ENCODE measurements at regions not wholly inside any gene's neighbourhood (a gene's known extent, or its start where the extent isn't known, plus 50 kb on each side); places are given as distances from the start of the nearest gene placed in this dataset.

DNA sequence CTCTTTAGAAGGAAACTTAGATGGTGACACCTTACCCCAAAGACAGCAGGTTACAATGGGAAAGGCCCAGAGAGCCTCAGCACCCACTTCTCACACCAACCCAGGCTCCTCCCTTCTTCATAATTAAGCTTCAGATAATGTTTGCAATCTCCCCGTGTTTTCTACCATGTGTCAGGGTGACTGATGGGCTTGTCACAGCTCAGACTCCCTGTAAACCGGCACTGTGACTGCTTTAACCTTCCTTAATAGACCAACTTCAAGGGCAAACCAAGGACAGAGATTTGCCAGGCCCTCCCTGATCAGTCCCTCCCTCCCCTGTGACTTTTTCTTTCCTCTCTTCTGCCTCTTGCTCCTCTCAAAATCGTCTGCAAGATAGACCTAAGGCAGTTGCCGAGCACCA is 760.6 kb upstream of the EEF2KMT start:
- 19% methylated on average over 4 of the region's 4 CpGs for WGBS
- Histone ChIP-seq H3K4me3 (no peak overlapping the region), H3K4me1 (replicated peaks) (no peaks in the 10 kb centered on the region), H3K27ac (no peak overlapping the region), H3K36me3 (no peaks in the 10 kb centered on the region), H3K9me3 (no peaks in the 10 kb centered on the region), H3K27me3 (replicated peaks; ENCODE audit: insufficient read depth) (no peaks in the 10 kb centered on the region)
- TF ChIP-seq POLR2A (IDR thresholded peaks at IDR 0.05) (no peak), POLR2AphosphoS5 (IDR thresholded peaks at IDR 0.05) (no peak)
- TF ChIP-seq, protein P1, sequence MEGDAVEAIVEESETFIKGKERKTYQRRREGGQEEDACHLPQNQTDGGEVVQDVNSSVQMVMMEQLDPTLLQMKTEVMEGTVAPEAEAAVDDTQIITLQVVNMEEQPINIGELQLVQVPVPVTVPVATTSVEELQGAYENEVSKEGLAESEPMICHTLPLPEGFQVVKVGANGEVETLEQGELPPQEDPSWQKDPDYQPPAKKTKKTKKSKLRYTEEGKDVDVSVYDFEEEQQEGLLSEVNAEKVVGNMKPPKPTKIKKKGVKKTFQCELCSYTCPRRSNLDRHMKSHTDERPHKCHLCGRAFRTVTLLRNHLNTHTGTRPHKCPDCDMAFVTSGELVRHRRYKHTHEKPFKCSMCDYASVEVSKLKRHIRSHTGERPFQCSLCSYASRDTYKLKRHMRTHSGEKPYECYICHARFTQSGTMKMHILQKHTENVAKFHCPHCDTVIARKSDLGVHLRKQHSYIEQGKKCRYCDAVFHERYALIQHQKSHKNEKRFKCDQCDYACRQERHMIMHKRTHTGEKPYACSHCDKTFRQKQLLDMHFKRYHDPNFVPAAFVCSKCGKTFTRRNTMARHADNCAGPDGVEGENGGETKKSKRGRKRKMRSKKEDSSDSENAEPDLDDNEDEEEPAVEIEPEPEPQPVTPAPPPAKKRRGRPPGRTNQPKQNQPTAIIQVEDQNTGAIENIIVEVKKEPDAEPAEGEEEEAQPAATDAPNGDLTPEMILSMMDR (IDR thresholded peaks at IDR 0.05) = no peak
- intact Hi-C loops (cut with DNase I) = no loop called here
- no peak for DNase-seq (ENCODE audit: low spot score)

DNA sequence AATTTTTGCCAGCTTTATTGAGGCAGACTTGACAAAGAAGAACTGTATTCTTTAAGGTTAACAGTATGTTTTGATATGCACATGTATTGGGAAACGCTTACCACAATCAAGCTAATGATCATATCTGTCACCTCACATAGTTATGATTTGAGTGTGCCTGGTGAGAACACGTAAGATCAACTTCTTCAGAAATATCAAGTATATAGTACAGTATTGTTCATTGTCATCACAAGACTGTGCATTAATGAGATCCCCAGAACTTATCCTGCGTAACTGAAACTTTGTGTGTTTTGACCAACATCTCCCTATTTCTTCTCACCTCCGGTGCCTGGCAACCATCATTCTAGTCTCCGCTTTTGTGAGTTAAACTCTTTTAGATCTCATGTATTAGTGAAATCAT is 756.4 kb upstream of the EEF2KMT start:
- Histone ChIP-seq H3K9me3 (no peaks in the 10 kb centered on the region), H3K27ac (no peak overlapping the region), H3K4me1 (replicated peaks) (no peaks in the 10 kb centered on the region), H3K36me3 (no peaks in the 10 kb centered on the region), H3K27me3 (replicated peaks; ENCODE audit: insufficient read depth) (no peaks in the 10 kb centered on the region), H3K4me3 (no peak overlapping the region)
- DNase-seq (ENCODE audit: low spot score) = no peak
- intact Hi-C loops (cut with DNase I) = no loop called here
- no peak for TF ChIP-seq POLR2A (IDR thresholded peaks at IDR 0.05)
- TF ChIP-seq POLR2AphosphoS5 (IDR thresholded peaks at IDR 0.05) = no peak
- TF ChIP-seq, protein P1 (IDR thresholded peaks at IDR 0.05) = no peak
- 86% methylated on average over 5 of the region's 5 CpGs for WGBS

DNA sequence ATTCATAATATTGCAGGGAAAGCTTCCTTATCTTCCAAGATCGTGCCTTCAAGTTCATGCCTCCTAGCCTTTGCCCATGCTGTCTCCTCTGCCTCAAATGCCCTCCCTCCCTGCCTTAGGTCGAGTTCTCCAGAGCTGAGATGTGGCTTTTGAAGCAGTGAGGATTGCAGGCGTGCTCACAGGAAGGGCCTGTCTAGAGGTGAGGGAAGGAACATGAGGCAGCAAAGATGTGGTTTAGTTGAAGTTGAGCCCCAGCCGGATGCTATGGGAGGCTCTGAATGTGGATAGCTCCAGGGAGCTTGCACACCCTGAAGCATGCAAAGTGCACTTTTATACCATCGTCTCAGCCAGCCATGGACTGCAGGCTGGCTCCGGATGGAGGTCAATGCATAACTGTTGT is 754.6 kb upstream of the EEF2KMT start:
- Histone ChIP-seq H3K36me3 (no peaks in the 10 kb centered on the region), H3K27me3 (replicated peaks; ENCODE audit: insufficient read depth) (no peaks in the 10 kb centered on the region), H3K27ac (no peak overlapping the region), H3K9me3 (no peaks in the 10 kb centered on the region), H3K4me1 (replicated peaks) (no peaks in the 10 kb centered on the region), H3K4me3 (no peak overlapping the region)
- TF ChIP-seq POLR2A (IDR thresholded peaks at IDR 0.05) = no peak
- no peak for TF ChIP-seq POLR2AphosphoS5 (IDR thresholded peaks at IDR 0.05)
- TF ChIP-seq, protein P1 (IDR thresholded peaks at IDR 0.05) = no peak
- intact Hi-C loops (cut with DNase I) = no loop called here
- no peak for DNase-seq (ENCODE audit: low spot score)
- WGBS = 65% methylated on average over 6 of the region's 6 CpGs

DNA sequence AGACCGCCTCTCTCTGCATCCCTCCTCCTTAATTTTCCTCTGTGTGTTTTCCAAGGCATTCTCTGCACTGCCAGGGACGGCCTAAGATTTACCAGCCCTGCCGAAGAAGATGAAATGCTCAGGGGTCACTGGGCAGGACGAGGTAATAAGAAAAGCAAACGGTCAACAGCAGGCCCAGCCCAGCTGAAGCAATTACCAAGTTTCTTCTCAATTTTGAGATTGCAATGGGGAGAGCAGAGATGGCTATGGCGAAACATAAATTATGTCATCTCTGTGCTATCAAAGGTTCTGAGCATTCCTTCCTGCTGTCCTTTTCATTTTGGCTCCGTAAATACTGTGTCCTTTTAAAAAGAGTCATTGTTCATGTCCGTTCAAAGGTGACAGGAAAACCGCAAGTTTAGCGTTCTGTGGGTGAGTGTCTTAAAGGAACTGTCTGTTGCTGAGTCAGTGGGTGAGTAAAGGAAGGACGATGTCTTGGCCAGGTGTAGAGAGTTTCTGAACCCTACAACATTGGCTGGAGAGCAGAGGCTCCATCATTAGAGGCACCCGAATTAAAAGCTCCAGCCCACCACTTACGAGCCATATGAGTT is 753.9 kb upstream of the EEF2KMT start:
- no peaks in the 10 kb centered on the region for H3K36me3 ChIP-seq
- TF ChIP-seq POLR2A (IDR thresholded peaks at IDR 0.05) = no peak
- no peak for DNase-seq (ENCODE audit: low spot score)
- no peak overlapping the region for H3K27ac ChIP-seq
- no peaks in the 10 kb centered on the region for H3K9me3 ChIP-seq
- H3K4me1 ChIP-seq (replicated peaks) = no peaks in the 10 kb centered on the region
- no peak overlapping the region for H3K4me3 ChIP-seq
- H3K27me3 ChIP-seq (replicated peaks; ENCODE audit: insufficient read depth) = no peaks in the 10 kb centered on the region
- intact Hi-C loops (cut with DNase I) = no loop called here
- WGBS = 30% methylated on average over 13 of the region's 13 CpGs

DNA sequence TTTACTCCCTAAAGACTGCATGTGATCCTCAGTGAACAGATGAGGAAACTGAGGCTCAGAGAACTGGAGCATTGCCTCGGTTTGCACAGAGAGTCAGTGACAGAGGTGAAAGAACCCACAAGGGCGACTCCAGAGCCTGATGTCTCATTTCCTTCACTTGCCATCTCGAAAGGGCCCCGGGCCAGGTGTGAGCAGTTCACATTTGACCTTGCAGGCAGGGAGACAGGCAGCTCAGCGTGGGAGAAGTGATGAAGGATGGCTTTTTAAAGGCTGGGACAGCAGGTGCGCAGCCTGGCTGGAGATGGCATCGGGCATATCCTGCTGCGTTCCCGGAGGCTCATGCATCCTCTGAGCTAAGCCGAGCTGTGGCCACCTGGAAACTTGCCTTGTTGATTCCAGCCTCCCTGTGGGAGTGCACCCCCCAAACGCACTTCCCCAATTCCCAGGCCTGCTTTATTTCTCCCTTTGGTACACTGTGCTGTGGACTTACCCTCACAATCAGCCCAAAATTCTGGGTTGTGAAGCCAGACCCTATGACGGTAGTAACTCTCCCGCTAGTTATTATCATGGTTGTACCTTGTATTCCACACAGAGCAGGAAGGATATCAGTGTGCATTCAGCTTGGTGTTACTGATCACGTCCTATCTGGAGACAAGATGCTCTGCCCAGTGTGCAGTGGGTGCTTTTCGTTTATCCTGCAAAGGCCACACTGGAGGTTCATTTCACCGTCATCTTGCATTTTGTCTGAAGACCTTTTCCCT is 753.2 kb upstream of the EEF2KMT start:
- Histone ChIP-seq H3K4me1 (replicated peaks) (no peaks in the 10 kb centered on the region), H3K36me3 (no peaks in the 10 kb centered on the region), H3K27ac (no peak overlapping the region), H3K9me3 (no peaks in the 10 kb centered on the region), H3K4me3 (no peak overlapping the region), H3K27me3 (replicated peaks; ENCODE audit: insufficient read depth) (no peaks in the 10 kb centered on the region)
- intact Hi-C loops (cut with DNase I) = no loop called here
- no peak for DNase-seq (ENCODE audit: low spot score)
- TF ChIP-seq, protein P1 (IDR thresholded peaks at IDR 0.05) = no peak
- TF ChIP-seq POLR2A (IDR thresholded peaks at IDR 0.05) (no peak), POLR2AphosphoS5 (IDR thresholded peaks at IDR 0.05) (no peak)
- WGBS = 85% methylated on average over 16 of the region's 16 CpGs
